Kidney epithelial cell (primary cell): ENCODE measurements at regions not wholly inside any gene's neighbourhood (a gene's known extent, or its start where the extent isn't known, plus 50 kb on each side); places are given as distances from the start of the nearest gene placed in this dataset.

Experiments
- DNase-seq: peaks from one replicate; pipeline ENCODE4 v3.0.0-alpha.2; 2010; ENCODE audit warnings: low read depth
- H3K27me3 ChIP-seq: 2 replicates; pipeline ENCODE4 v1.6.0; 2011; ENCODE audit warnings: low read length; ENCODE audit not compliant: control insufficient read depth, insufficient read depth
- H3K36me3 ChIP-seq: 2 replicates; pipeline ENCODE4 v1.5.1; 2011; ENCODE audit warnings: low read length; ENCODE audit not compliant: control insufficient read depth, insufficient read depth
- H3K4me3 ChIP-seq: 2 replicates; pipeline ENCODE4 v1.5.1; 2011; ENCODE audit warnings: low read depth, mild to moderate bottlenecking, control low read depth, low read length
- CTCF ChIP-seq: IDR thresholded peaks from 2 replicates; pipeline ENCODE4 v1.5.1; 2011; ENCODE audit warnings: mild to moderate bottlenecking, moderate library complexity, low read length, control low read depth, inconsistent platforms; ENCODE audit not compliant: insufficient read depth, poor library complexity, severe bottlenecking

DNA sequence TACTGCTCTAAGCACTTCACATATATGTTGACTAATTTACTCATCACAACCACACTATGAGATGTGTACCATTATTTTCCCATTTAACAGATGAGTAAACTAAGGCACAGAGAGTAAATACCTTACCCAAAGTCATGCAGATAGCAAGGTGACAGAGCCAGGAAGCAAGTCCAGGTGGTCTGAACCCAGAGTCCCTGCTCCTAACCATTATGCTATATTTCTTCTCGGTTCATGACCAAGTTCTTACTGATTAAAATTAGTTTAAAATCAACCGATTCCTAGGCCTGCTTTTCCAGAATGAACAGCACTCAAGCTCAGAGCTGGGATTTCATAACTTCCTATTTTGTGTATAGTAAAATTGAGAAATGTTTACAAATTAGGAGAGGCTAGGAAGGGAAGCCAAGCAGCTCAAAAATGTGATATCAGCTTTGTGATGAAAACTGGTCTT lies 85.5 kb upstream of the EGLN3 start:
- Histone ChIP-seq H3K36me3 (no peaks in the 10 kb centered on the region), H3K27me3 (no peaks in the 10 kb centered on the region), H3K4me3 (no peak overlapping the region)
- no peak for TF ChIP-seq CTCF
- DNase-seq = no peak

DNA sequence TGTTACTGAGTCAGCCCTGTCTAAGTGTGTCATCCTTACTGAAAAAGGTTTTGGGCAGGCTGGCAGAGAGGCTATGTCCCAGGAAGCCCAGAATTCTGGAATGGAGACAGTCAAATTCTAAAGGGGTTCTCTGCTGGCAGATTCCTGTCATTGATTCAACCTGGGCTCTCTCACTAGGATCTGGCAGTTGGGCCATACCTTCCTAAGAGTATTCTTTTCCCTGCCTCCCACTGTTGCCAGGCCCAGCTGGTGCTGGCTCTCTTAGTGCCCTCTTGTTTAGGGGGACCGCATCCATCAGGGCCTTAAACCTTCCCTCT lies 85.0 kb upstream of the EGLN3 start:
- Histone ChIP-seq H3K4me3 (no peak overlapping the region), H3K36me3 (no peaks in the 10 kb centered on the region), H3K27me3 (no peaks in the 10 kb centered on the region)
- no peak for TF ChIP-seq CTCF
- no peak for DNase-seq

DNA sequence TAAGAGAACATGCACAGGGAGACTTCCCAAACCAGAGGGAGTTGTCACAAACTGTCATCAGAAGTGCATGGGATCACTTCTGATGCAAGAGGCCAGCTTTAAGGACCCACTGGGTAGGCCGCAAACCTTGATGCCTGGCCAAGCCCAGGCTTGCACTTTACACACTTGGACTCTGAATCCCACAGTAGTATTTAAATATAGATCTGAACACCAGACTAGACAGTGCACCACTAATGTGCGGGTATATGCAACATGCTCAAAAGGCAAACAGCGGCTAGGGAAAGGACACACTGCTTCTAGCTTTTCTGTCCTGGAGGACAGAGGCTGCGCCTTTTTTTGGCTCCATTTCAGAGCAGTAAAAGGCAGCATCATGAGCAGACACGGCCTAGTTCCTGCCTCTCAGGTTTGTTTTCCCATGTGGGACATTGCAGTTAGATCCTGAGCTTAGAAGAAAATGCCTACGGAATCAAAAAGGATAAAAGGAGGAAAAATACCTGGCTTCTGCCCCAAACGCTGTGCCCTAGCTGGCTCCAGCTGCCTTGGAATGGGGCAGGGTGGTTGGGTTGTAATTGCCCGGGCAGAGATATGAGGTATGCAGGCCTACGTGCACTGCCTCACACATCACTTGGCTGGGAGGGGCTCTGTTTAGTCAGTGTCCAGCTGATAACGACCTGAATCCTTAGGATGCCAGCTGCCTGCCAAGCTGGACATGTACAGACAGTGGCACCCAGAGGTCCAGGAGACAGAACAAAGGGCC lies 84.5 kb upstream of the EGLN3 start:
- no peaks in the 10 kb centered on the region for H3K27me3 ChIP-seq
- DNase-seq = no peak
- no peaks in the 10 kb centered on the region for H3K36me3 ChIP-seq
- no peak for TF ChIP-seq CTCF
- H3K4me3 ChIP-seq = no peak overlapping the region

GRCh38 chr14:34034447-34035176 lies 83.7 kb upstream of the EGLN3 start:
- Histone ChIP-seq H3K4me3 (no peak overlapping the region), H3K27me3 (no peaks in the 10 kb centered on the region), H3K36me3 (no peaks in the 10 kb centered on the region)
- no peak for DNase-seq
- no peak for TF ChIP-seq CTCF

DNA sequence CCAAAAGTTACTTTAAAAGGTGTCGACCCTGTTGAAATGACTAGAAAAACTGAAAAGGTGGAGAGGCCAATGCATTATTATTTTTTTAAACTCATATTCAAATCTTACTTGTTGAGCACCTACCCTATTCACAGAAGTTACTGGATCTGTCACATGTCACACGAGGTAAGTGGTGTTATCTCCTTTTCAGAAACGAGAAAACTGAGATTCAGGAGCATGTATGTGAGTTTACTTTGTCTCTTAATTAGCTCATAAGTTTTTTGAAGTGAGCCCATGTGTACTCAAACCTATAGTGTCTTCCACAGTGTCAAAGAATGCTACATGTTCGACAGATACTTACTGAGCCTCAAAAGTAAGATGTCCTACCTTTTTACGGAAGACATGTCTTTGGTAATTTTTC lies 81.8 kb upstream of the EGLN3 start:
- TF ChIP-seq CTCF = no peak
- no peaks in the 10 kb centered on the region for H3K27me3 ChIP-seq
- no peak overlapping the region for H3K4me3 ChIP-seq
- DNase-seq = no peak
- H3K36me3 ChIP-seq = no peaks in the 10 kb centered on the region
